ENCODE measurements at regions not wholly inside any gene's neighbourhood (a gene's known extent, or its start where the extent isn't known, plus 50 kb on each side); places are given as distances from the start of the nearest gene placed in this dataset.

DNA sequence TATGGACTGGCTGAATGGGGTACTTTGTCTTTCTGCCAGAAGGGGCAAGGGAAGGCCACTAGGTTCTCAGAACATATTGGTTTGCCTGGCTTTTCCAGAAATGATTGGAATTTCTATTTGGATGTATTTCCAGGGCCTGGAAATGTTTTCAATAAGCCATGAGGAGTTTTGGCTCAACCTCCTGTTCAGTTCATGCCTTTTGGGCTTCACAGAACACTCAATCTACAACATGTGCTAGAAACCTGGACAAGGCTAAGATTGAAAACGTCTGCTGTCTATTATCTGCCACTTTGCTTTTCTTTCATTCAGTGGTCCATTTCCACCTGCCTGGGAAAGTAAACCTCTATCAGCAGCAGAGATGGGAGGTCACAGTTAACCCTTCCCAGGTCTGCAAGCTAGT is 793.4 kb downstream of the TENT5A start:
- TF ChIP-seq, protein P1, sequence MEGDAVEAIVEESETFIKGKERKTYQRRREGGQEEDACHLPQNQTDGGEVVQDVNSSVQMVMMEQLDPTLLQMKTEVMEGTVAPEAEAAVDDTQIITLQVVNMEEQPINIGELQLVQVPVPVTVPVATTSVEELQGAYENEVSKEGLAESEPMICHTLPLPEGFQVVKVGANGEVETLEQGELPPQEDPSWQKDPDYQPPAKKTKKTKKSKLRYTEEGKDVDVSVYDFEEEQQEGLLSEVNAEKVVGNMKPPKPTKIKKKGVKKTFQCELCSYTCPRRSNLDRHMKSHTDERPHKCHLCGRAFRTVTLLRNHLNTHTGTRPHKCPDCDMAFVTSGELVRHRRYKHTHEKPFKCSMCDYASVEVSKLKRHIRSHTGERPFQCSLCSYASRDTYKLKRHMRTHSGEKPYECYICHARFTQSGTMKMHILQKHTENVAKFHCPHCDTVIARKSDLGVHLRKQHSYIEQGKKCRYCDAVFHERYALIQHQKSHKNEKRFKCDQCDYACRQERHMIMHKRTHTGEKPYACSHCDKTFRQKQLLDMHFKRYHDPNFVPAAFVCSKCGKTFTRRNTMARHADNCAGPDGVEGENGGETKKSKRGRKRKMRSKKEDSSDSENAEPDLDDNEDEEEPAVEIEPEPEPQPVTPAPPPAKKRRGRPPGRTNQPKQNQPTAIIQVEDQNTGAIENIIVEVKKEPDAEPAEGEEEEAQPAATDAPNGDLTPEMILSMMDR (IDR thresholded peaks at IDR 0.05), result no peak
- TF ChIP-seq POLR2A (IDR thresholded peaks at IDR 0.05; ENCODE audit: low read depth), result no peak
- no peak for TF ChIP-seq POLR2AphosphoS5 (IDR thresholded peaks at IDR 0.05)
- no peak for TF ChIP-seq EP300 (IDR thresholded peaks at IDR 0.05)

All from esophagus muscularis mucosa (tissue), 4 donors.